Panc1 (cell line): ENCODE measurements at regions not wholly inside any gene's neighbourhood (a gene's known extent, or its start where the extent isn't known, plus 50 kb on each side); places are given as distances from the start of the nearest gene placed in this dataset.

Experiments
- CTCF ChIP-seq: fragments of 450-650 bp; IDR thresholded peaks from 2 replicates; pipeline ENCODE4 v1.5.1; 2017; ENCODE audit warnings: mild to moderate bottlenecking
- POLR2AphosphoS5 ChIP-seq: IDR thresholded peaks from 2 replicates; pipeline ENCODE4 v1.6.1; 2012; ENCODE audit warnings: mild to moderate bottlenecking, low read depth, low read length, moderate library complexity
- REST ChIP-seq, 2 experiments: IDR thresholded peaks; 2 replicates each; pipeline ENCODE4 v1.6.1; 2011 to 2012; ENCODE audit warnings: low read depth in 2 of 2, control low read depth in 1 of 2, low read length in 1 of 2, mild to moderate bottlenecking in 1 of 2, moderate library complexity in 1 of 2; ENCODE audit not compliant: insufficient read depth in 1 of 2

GRCh38 chr14:97874394-97874793 lies 1077.2 kb downstream of the VRK1 start:
- no peak for TF ChIP-seq POLR2AphosphoS5
- TF ChIP-seq CTCF: no peak
- no peak for TF ChIP-seq REST (IDR thresholded peaks at IDR 0.05; ENCODE audit: insufficient read depth in 1 of 2, low read depth in 2 of 2, low read length in 1 of 2)
